ENCODE measurements at regions not wholly inside any gene's neighbourhood (a gene's known extent, or its start where the extent isn't known, plus 50 kb on each side); places are given as distances from the start of the nearest gene placed in this dataset.

- no peak for TF ChIP-seq USF1 (CRISPR knock-in tag; IDR thresholded peaks at IDR 0.05)
- TF ChIP-seq E2F5 (CRISPR knock-in tag; IDR thresholded peaks at IDR 0.05), result no peak
- TF ChIP-seq CTCF (IDR thresholded peaks at IDR 0.05), result no peak
- no peak for TF ChIP-seq ZNF281 (CRISPR knock-in tag; IDR thresholded peaks at IDR 0.05)
- no peak for TF ChIP-seq ZNF232 (CRISPR knock-in tag; IDR thresholded peaks at IDR 0.05)
- TF ChIP-seq ZSCAN18 (CRISPR knock-in tag; IDR thresholded peaks at IDR 0.05), result no peak
- TF ChIP-seq STAT6 (CRISPR knock-in tag; conservative IDR thresholded peaks at IDR 0.05; ENCODE audit: low read depth), result no peak
- TF ChIP-seq SP1 (CRISPR knock-in tag; conservative IDR thresholded peaks at IDR 0.05), result no peak
- TF ChIP-seq ATF6 (CRISPR knock-in tag; IDR thresholded peaks at IDR 0.05), result no peak
- TF ChIP-seq PRDM15 (CRISPR knock-in tag; IDR thresholded peaks at IDR 0.05), result no peak
- TF ChIP-seq ZNF425 (CRISPR knock-in tag; conservative IDR thresholded peaks at IDR 0.05), result no peak
- no peak for TF ChIP-seq E2F1 (CRISPR knock-in tag; IDR thresholded peaks at IDR 0.05)
- TF ChIP-seq ZBTB43 (CRISPR knock-in tag; IDR thresholded peaks at IDR 0.05), result no peak
- TF ChIP-seq ESRRA (CRISPR knock-in tag; IDR thresholded peaks at IDR 0.05; ENCODE audit: borderline replicate concordance), result no peak
These were observed 569.1 kb upstream of the GRID2 start for GRCh38 chr4:91734682-91735081.
